Mesendoderm (in vitro differentiated cells): ENCODE measurements at regions not wholly inside any gene's neighbourhood (a gene's known extent, or its start where the extent isn't known, plus 50 kb on each side); places are given as distances from the start of the nearest gene placed in this dataset.
A peak's percentile ranks its signal among the peaks of the same experiment; 100 is the strongest.

Experiments
- DNase-seq: peaks from one replicate; pipeline ENCODE4 v3.0.0; 2013
- H2AK5ac ChIP-seq: 2 replicates; pipeline ENCODE4 v1.6.1; 2013; ENCODE audit warnings: low read length, inconsistent platforms
- H2BK120ac ChIP-seq: 2 replicates; pipeline ENCODE4 v1.6.1; 2013; ENCODE audit warnings: low read depth, mild to moderate bottlenecking, low read length, moderate library complexity, mixed read lengths
- H2BK15ac ChIP-seq: replicated peaks from 2 replicates; pipeline ENCODE4 v1.6.1; 2013; ENCODE audit warnings: low read depth, mild to moderate bottlenecking, moderate library complexity
- H2BK5ac ChIP-seq: 2 replicates; pipeline ENCODE4 v1.6.1; 2013; ENCODE audit warnings: low read length, inconsistent platforms
- H3K18ac ChIP-seq: 2 replicates; pipeline ENCODE4 v1.6.1; 2013; ENCODE audit warnings: mild to moderate bottlenecking, low read length, mixed read lengths
- H3K23ac ChIP-seq: one replicate; pipeline ENCODE4 v1.6.1; 2013; ENCODE audit warnings: low read length
- H3K27ac ChIP-seq: 2 replicates; pipeline ENCODE4 v1.5.1; 2013; ENCODE audit warnings: low read depth, mild to moderate bottlenecking, inconsistent platforms, low read length, moderate library complexity
- H3K27me3 ChIP-seq: 2 replicates; pipeline ENCODE4 v1.6.1; 2013; ENCODE audit warnings: low read length, control low read depth, mild to moderate bottlenecking, inconsistent platforms; ENCODE audit not compliant: insufficient read depth, poor library complexity
- H3K36me3 ChIP-seq: 2 replicates; pipeline ENCODE4 v1.6.1; 2013; ENCODE audit warnings: low read length, inconsistent platforms; ENCODE audit not compliant: control insufficient read depth, insufficient read depth
- H3K4ac ChIP-seq: one replicate; pipeline ENCODE4 v1.6.1; 2013; ENCODE audit warnings: low read depth, mild to moderate bottlenecking, low read length, moderate library complexity
- H3K4me1 ChIP-seq: 2 replicates; pipeline ENCODE4 v1.6.1; 2013; ENCODE audit warnings: low read depth, low read length, inconsistent platforms; ENCODE audit not compliant: control insufficient read depth
- H3K4me2 ChIP-seq: 2 replicates; pipeline ENCODE4 v1.6.1; 2013; ENCODE audit warnings: low read length
- H3K4me3 ChIP-seq: 2 replicates; pipeline ENCODE4 v1.5.1; 2013; ENCODE audit warnings: mild to moderate bottlenecking, low read length
- H3K56ac ChIP-seq: one replicate; pipeline ENCODE4 v1.6.1; 2013; ENCODE audit warnings: low read length
- H3K79me1 ChIP-seq: 2 replicates; pipeline ENCODE4 v1.6.1; 2013; ENCODE audit warnings: low read length, inconsistent platforms
- H3K79me2 ChIP-seq: 2 replicates; pipeline ENCODE4 v1.6.1; 2013; ENCODE audit warnings: mild to moderate bottlenecking, low read length; ENCODE audit not compliant: control insufficient read depth, insufficient read depth
- H3K9ac ChIP-seq: 2 replicates; pipeline ENCODE4 v1.6.1; 2013; ENCODE audit warnings: low read length, inconsistent platforms
- H4K5ac ChIP-seq: one replicate; pipeline ENCODE4 v1.6.1; 2013; ENCODE audit warnings: low read length
- H4K8ac ChIP-seq: one replicate; pipeline ENCODE4 v1.6.1; 2013; ENCODE audit warnings: low read depth, mild to moderate bottlenecking, control low read depth, low read length, moderate library complexity
- WGBS: extraction: QIAGEN DNeasy Blood & Tissue Kit; methylation state at CpG from one replicate; pipeline ENCODE4 v1.1.7; 2013; ENCODE audit warnings: low lambda C conversion rate, missing lambda C conversion rate; ENCODE audit not compliant: insufficient coverage; ENCODE audit errors: extremely low coverage; 5-methylcytosine and 5-hydroxymethylcytosine counted together

GRCh38 chr3:124453189-124453588 lies 277.1 kb upstream of the UMPS start:
- H2BK5ac ChIP-seq, result no peak overlapping the region
- H3K4me2 ChIP-seq, result no peak overlapping the region
- H3K56ac ChIP-seq, result no peak overlapping the region
- WGBS, result no CpG with 5 or more reads among the region's 4 CpGs
- H3K4me1 ChIP-seq, result no peaks in the 10 kb centered on the region
- DNase-seq, result peak; percentile 28
- H2BK15ac ChIP-seq, result no peak overlapping the region
- H3K18ac ChIP-seq, result no peak overlapping the region
- no peak overlapping the region for H3K27ac ChIP-seq
- H3K79me2 ChIP-seq, result no peaks in the 10 kb centered on the region
- H4K5ac ChIP-seq, result no peak overlapping the region
- H3K27me3 ChIP-seq, result no peaks in the 10 kb centered on the region
- H3K4ac ChIP-seq, result no peak overlapping the region
- no peak overlapping the region for H4K8ac ChIP-seq
- no peak overlapping the region for H3K9ac ChIP-seq
- no peak overlapping the region for H3K4me3 ChIP-seq
- no peak overlapping the region for H3K23ac ChIP-seq
- no peaks in the 10 kb centered on the region for H3K36me3 ChIP-seq
- H2AK5ac ChIP-seq, result no peak overlapping the region
- H3K79me1 ChIP-seq, result no peaks in the 10 kb centered on the region
- H2BK120ac ChIP-seq, result no peak overlapping the region

GRCh38 chr3:124455891-124456290 lies 274.4 kb upstream of the UMPS start:
- no peak overlapping the region for H3K9ac ChIP-seq
- no peak overlapping the region for H3K27ac ChIP-seq
- no peak overlapping the region for H3K4me3 ChIP-seq
- no peaks in the 10 kb centered on the region for H3K79me1 ChIP-seq
- H3K27me3 ChIP-seq, result no peaks in the 10 kb centered on the region
- H2BK5ac ChIP-seq, result no peak overlapping the region
- H4K5ac ChIP-seq, result no peak overlapping the region
- no peak for DNase-seq
- no peaks in the 10 kb centered on the region for H3K4me1 ChIP-seq
- no peak overlapping the region for H2BK120ac ChIP-seq
- H3K4ac ChIP-seq, result no peak overlapping the region
- no peak overlapping the region for H2BK15ac ChIP-seq
- no peaks in the 10 kb centered on the region for H3K79me2 ChIP-seq
- H3K23ac ChIP-seq, result no peak overlapping the region
- no peak overlapping the region for H3K4me2 ChIP-seq
- H3K18ac ChIP-seq, result no peak overlapping the region
- H4K8ac ChIP-seq, result no peak overlapping the region
- H3K36me3 ChIP-seq, result no peaks in the 10 kb centered on the region
- H3K56ac ChIP-seq, result no peak overlapping the region
- H2AK5ac ChIP-seq, result no peak overlapping the region

- Histone ChIP-seq H4K8ac (no peak overlapping the region), H3K56ac (no peak overlapping the region), H3K18ac (no peak overlapping the region), H3K27me3 (no peaks in the 10 kb centered on the region), H3K23ac (no peak overlapping the region), H3K4ac (no peak overlapping the region), H2BK15ac (no peak overlapping the region), H2BK120ac (no peak overlapping the region), H3K27ac (no peak overlapping the region), H3K4me3 (no peak overlapping the region), H3K36me3 (no peaks in the 10 kb centered on the region), H3K79me2 (no peaks in the 10 kb centered on the region), H3K4me2 (no peak overlapping the region), H2AK5ac (no peak overlapping the region), H2BK5ac (no peak overlapping the region), H3K9ac (no peak overlapping the region), H3K4me1 (no peaks in the 10 kb centered on the region), H3K79me1 (no peaks in the 10 kb centered on the region), H4K5ac (no peak overlapping the region)
- no peak for DNase-seq
- no CpG with 5 or more reads among the region's 11 CpGs for WGBS
Measured at GRCh38 chr3:124456506-124456905, 273.7 kb upstream of the UMPS start.

- no peak overlapping the region for H4K8ac ChIP-seq
- no peaks in the 10 kb centered on the region for H3K79me2 ChIP-seq
- H3K4me2 ChIP-seq, result no peak overlapping the region
- no peak overlapping the region for H3K23ac ChIP-seq
- H3K18ac ChIP-seq, result no peak overlapping the region
- no peak overlapping the region for H2BK120ac ChIP-seq
- H3K27ac ChIP-seq, result no peak overlapping the region
- no peak overlapping the region for H2BK15ac ChIP-seq
- no peak overlapping the region for H3K4me3 ChIP-seq
- no peak overlapping the region for H3K9ac ChIP-seq
- WGBS, result no CpG with 5 or more reads among the region's 2 CpGs
- no peak overlapping the region for H4K5ac ChIP-seq
- H3K4ac ChIP-seq, result no peak overlapping the region
- no peaks in the 10 kb centered on the region for H3K4me1 ChIP-seq
- no peak overlapping the region for H2AK5ac ChIP-seq
- no peak for DNase-seq
- no peak overlapping the region for H2BK5ac ChIP-seq
- no peak overlapping the region for H3K56ac ChIP-seq
- H3K36me3 ChIP-seq, result no peaks in the 10 kb centered on the region
- no peaks in the 10 kb centered on the region for H3K27me3 ChIP-seq
- no peaks in the 10 kb centered on the region for H3K79me1 ChIP-seq
Measured at GRCh38 chr3:124459678-124460077, 270.6 kb upstream of the UMPS start.

GRCh38 chr3:124461126-124461525 lies 269.1 kb upstream of the UMPS start:
- WGBS, result no CpG with 5 or more reads among the region's 2 CpGs
- no peak for DNase-seq
- Histone ChIP-seq H3K4me3 (no peak overlapping the region), H3K9ac (no peak overlapping the region), H4K5ac (no peak overlapping the region), H4K8ac (no peak overlapping the region), H3K27ac (no peak overlapping the region), H2BK15ac (no peak overlapping the region), H2AK5ac (no peak overlapping the region), H3K4ac (no peak overlapping the region), H3K27me3 (no peaks in the 10 kb centered on the region), H3K79me1 (no peaks in the 10 kb centered on the region), H3K56ac (no peak overlapping the region), H3K79me2 (no peaks in the 10 kb centered on the region), H2BK120ac (no peak overlapping the region), H3K23ac (no peak overlapping the region), H3K36me3 (no peaks in the 10 kb centered on the region), H3K4me2 (no peak overlapping the region), H3K4me1 (no peaks in the 10 kb centered on the region), H2BK5ac (no peak overlapping the region), H3K18ac (no peak overlapping the region)

GRCh38 chr3:124461838-124462632 lies 268.2 kb upstream of the UMPS start:
- Histone ChIP-seq H3K4ac (no peak overlapping the region), H4K8ac (no peak overlapping the region), H3K18ac (no peak overlapping the region), H3K79me1 (no peaks in the 10 kb centered on the region), H4K5ac (no peak overlapping the region), H3K27ac (no peak overlapping the region), H3K27me3 (no peaks in the 10 kb centered on the region), H2AK5ac (no peak overlapping the region), H3K4me2 (no peak overlapping the region), H2BK5ac (no peak overlapping the region), H2BK120ac (no peak overlapping the region), H3K79me2 (no peaks in the 10 kb centered on the region), H3K56ac (no peak overlapping the region), H3K9ac (no peak overlapping the region), H3K36me3 (no peaks in the 10 kb centered on the region), H3K4me3 (no peak overlapping the region), H2BK15ac (no peak overlapping the region), H3K23ac (no peak overlapping the region), H3K4me1 (no peaks in the 10 kb centered on the region)
- no CpG with 5 or more reads among the region's 4 CpGs for WGBS
- no peak for DNase-seq
